B cell (primary cell): ENCODE measurements at regions not wholly inside any gene's neighbourhood (a gene's known extent, or its start where the extent isn't known, plus 50 kb on each side); places are given as distances from the start of the nearest gene placed in this dataset.

Experiments
- ATAC-seq: fragments of 200-7000 bp; cut with Tn5 transposase; one replicate; pipeline ENCODE4 v1.10.0; 2021; ENCODE audit warnings: low read depth, mild to moderate bottlenecking, moderate number of reproducible peaks, moderate library complexity
- CTCF ChIA-PET: fragments of 350-600 bp; sonication (Branson Sonifier 250); formaldehyde crosslinking; loops from one replicate; lab custom pipeline; 2021; ENCODE audit warnings: antibody characterized with exemption, inconsistent platforms; lab: Charles Lee
- POLR2A ChIA-PET: fragments of 350-600 bp; sonication (Branson Sonifier 250); formaldehyde crosslinking; loops from one replicate; lab custom pipeline; 2021; ENCODE audit warnings: antibody characterized with exemption; lab: Charles Lee
- DNase-seq: peaks from one replicate; pipeline ENCODE4 v3.0.0; 2013
- H2AFZ ChIP-seq: 2 replicates; pipeline ENCODE4 v1.6.1; 2012; ENCODE audit warnings: mild to moderate bottlenecking, low read depth, low read length; ENCODE audit not compliant: insufficient read depth, poor library complexity, severe bottlenecking
- H3K27ac ChIP-seq, 2 donors: 1 replicate in 1 of 2; 2 replicates in 1 of 2; pipeline ENCODE4 v1.5.1; 2012 to 2013; ENCODE audit warnings: low read length in 2 of 2, mild to moderate bottlenecking in 2 of 2, moderate library complexity in 1 of 2
- H3K27me3 ChIP-seq, 4 experiments: fragments of 200-600 bp in 1 of 4; sonication (generic) in 1 of 4; replicated peaks in 1 of 4; 1 replicate in 2 of 4; 2 replicates in 2 of 4; pipeline versions ENCODE4 v1.6.1 to v1.7.0; 2013 to 2016; ENCODE audit warnings: low read length in 3 of 4, mild to moderate bottlenecking in 2 of 4, mixed read lengths in 1 of 4, moderate library complexity in 1 of 4; ENCODE audit not compliant: insufficient read depth in 4 of 4, control insufficient read depth in 3 of 4; ENCODE audit errors: control extremely low read depth in 1 of 4
- H3K36me3 ChIP-seq, 2 experiments: replicated peaks in 1 of 2; 1 replicate in 1 of 2; 2 replicates in 1 of 2; pipeline versions ENCODE4 v1.6.1 to v1.7.1; 2013; ENCODE audit warnings: low read length in 1 of 2; ENCODE audit not compliant: insufficient read depth in 2 of 2, control insufficient read depth in 1 of 2; ENCODE audit errors: control extremely low read depth in 1 of 2, extremely low read depth in 1 of 2
- H3K4me1 ChIP-seq, 2 donors: fragments of 200-600 bp in 1 of 2; sonication (generic) in 1 of 2; 1 replicate in 1 of 2; 2 replicates in 1 of 2; pipeline versions ENCODE4 v1.5.1 to v1.6.1; 2013 to 2017; ENCODE audit warnings: low read length in 2 of 2; ENCODE audit not compliant: control insufficient read depth in 2 of 2, insufficient read depth in 2 of 2
- H3K4me2 ChIP-seq: replicated peaks from 2 replicates; pipeline ENCODE3; 2012; ENCODE audit warnings: mild to moderate bottlenecking, low read depth, low read length; ENCODE audit not compliant: poor library complexity, severe bottlenecking
- H3K4me3 ChIP-seq, 5 experiments: fragments of 200-600 bp in 1 of 5; sonication (generic) in 1 of 5; 1 replicate in 3 of 5; 2 replicates in 2 of 5; pipeline versions ENCODE4 v1.5.1 to v1.7.0; 2011 to 2016; ENCODE audit warnings: low read length in 4 of 5, mild to moderate bottlenecking in 4 of 5, low read depth in 2 of 5, control low read depth in 1 of 5, moderate library complexity in 1 of 5; ENCODE audit not compliant: insufficient read depth in 1 of 5; ENCODE audit errors: control extremely low read depth in 1 of 5, extremely low read depth in 1 of 5
- H3K79me2 ChIP-seq: fragments of 200-600 bp; sonication (generic); one replicate; pipeline ENCODE4 v1.6.0; 2016; ENCODE audit warnings: low read length; ENCODE audit not compliant: control insufficient read depth, insufficient read depth
- H3K9ac ChIP-seq: fragments of 200-600 bp; sonication (generic); 2 replicates; pipeline ENCODE4 v1.6.1; 2017; ENCODE audit warnings: mild to moderate bottlenecking, low read length, moderate library complexity
- H3K9me3 ChIP-seq, 3 donors: one replicate each; pipeline versions ENCODE4 v1.6.1 to v1.7.1; 2013; ENCODE audit warnings: low read length in 2 of 3; ENCODE audit not compliant: control insufficient read depth in 2 of 3, insufficient read depth in 1 of 3; ENCODE audit errors: control extremely low read depth in 1 of 3
- H4K20me1 ChIP-seq: 2 replicates; pipeline ENCODE4 v1.6.0; 2012; ENCODE audit warnings: mild to moderate bottlenecking, low read length; ENCODE audit not compliant: insufficient read depth, control insufficient read depth, poor library complexity, severe bottlenecking
- H3K27ac Mint-ChIP-seq: one replicate; pipeline ENCODE4 v1.8.0; 2021; ENCODE audit warnings: mixed read lengths
- H3K27me3 Mint-ChIP-seq: one replicate; pipeline ENCODE4 v1.8.0; 2021; ENCODE audit warnings: mixed read lengths
- H3K4me1 Mint-ChIP-seq: one replicate; pipeline ENCODE4 v1.8.0; 2021; ENCODE audit warnings: mixed read lengths
- H3K4me3 Mint-ChIP-seq: one replicate; pipeline ENCODE4 v1.8.0; 2021; ENCODE audit warnings: mixed read lengths
- H3K9me3 Mint-ChIP-seq: one replicate; pipeline ENCODE4 v1.8.0; 2022; ENCODE audit warnings: mixed read lengths; ENCODE audit not compliant: insufficient read depth
- EZH2 ChIP-seq: IDR thresholded peaks from 2 replicates; pipeline ENCODE4 v1.6.1; 2012; ENCODE audit warnings: borderline replicate concordance, low read depth, mild to moderate bottlenecking, moderate library complexity, low read length; ENCODE audit not compliant: insufficient read depth, poor library complexity, severe bottlenecking
- WGBS: methylation state at CpG from one replicate; pipeline ENCODE4 v1.1.5; 2013; ENCODE audit warnings: missing lambda C conversion rate; ENCODE audit not compliant: insufficient coverage; 5-methylcytosine and 5-hydroxymethylcytosine counted together
- intact Hi-C: fragments of 100-400 bp; cut with micrococcal nuclease; formaldehyde crosslinking; loops from one replicate; pipeline ENCODE4 v1.10.0; 2022
- TF ChIP-seq, protein P1 (sequence below): fragments of 200-600 bp; IDR thresholded peaks from one replicate; pipeline ENCODE4 v1.8.0; 2022; ENCODE audit warnings: antibody characterized with exemption, mild to moderate bottlenecking

DNA sequence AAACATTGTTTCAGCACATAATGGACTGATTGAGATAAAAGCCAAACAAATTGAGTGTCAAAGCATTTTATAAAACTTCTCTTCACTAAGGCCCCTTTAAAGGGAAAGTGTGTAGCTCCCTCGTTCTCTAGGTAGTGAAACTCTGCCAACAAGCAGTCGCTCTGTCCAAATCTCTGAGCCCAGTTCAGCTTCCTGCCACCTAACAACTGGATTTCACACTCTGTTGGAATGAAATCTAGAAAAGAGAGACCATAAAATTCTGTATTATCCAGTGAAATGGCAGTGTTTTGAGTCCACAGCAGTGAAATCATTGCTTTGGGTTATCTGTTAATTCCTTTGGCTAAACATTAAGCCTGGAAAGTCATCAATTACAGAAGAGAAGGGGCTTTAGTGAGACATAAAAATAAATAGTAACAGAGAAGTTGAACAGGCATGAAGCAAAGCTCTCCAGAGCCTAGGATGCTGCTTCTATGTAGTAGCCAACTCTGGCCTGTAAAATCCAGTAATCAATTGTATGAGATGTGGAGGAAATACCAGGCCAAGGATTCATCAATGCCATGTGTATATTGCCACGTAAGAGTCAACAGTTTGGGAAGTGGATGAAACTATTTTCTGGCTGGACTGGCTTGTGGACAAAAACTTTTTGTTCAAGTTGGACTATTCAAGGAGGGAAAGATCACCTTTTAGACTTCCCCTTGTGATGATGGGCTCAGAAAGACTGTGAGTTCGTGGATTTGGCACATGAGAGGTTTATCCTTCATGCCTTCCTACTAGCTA, 122.5 kb downstream of the WIF1 start:
- intact Hi-C loops, result no loop called here
- no peak for ATAC-seq

DNA sequence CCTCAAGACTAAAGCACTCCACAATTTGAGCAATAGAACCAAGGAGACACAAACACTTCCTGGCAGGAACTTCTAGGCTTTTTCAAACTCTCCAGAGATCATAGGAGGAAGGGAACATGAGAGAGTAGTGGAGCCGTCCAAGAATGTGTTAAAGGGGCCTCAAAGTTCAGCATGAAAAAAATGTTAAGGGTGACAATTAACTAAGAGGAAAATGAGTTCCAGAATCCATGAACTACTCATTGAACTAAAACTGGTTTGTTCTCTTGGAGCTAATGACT, 122.0 kb downstream of the WIF1 start:
- Histone ChIP-seq H3K27me3 (peaks cover 0 to 11% (median 0%) of the 10 kb centered on the region in 4 experiments), H4K20me1 (no peaks in the 10 kb centered on the region), H2AFZ (no peak overlapping the region), H3K9me3 (no peaks in the 10 kb centered on the region), H3K36me3 (no peaks in the 10 kb centered on the region), H3K4me2 (no peak overlapping the region), H3K27ac (no peak overlapping the region), H3K9ac (no peak overlapping the region), H3K4me3 (no peak overlapping the region), H3K79me2 (no peaks in the 10 kb centered on the region), H3K4me1 (no peaks in the 10 kb centered on the region)
- Mint-ChIP-seq H3K27me3 (peaks cover 27% of the 10 kb centered on the region), H3K4me1 (no peaks in the 10 kb centered on the region), H3K4me3 (no peak overlapping the region), H3K9me3 (peaks cover 5% of the 10 kb centered on the region), H3K27ac (no peak overlapping the region)
- ChIA-PET POLR2A (no interaction called here), CTCF (no interaction called here)
- intact Hi-C loops, result no loop called here
- TF ChIP-seq EZH2, result no peak
- TF ChIP-seq, protein P1, sequence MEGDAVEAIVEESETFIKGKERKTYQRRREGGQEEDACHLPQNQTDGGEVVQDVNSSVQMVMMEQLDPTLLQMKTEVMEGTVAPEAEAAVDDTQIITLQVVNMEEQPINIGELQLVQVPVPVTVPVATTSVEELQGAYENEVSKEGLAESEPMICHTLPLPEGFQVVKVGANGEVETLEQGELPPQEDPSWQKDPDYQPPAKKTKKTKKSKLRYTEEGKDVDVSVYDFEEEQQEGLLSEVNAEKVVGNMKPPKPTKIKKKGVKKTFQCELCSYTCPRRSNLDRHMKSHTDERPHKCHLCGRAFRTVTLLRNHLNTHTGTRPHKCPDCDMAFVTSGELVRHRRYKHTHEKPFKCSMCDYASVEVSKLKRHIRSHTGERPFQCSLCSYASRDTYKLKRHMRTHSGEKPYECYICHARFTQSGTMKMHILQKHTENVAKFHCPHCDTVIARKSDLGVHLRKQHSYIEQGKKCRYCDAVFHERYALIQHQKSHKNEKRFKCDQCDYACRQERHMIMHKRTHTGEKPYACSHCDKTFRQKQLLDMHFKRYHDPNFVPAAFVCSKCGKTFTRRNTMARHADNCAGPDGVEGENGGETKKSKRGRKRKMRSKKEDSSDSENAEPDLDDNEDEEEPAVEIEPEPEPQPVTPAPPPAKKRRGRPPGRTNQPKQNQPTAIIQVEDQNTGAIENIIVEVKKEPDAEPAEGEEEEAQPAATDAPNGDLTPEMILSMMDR, result no peak
- ATAC-seq (no peak), DNase-seq (no peak)
- WGBS, result 100% methylated on average over 1 of the region's 1 CpG

More for the DNA sequence above, 122.5 kb downstream of the WIF1 start:
- TF ChIP-seq, protein P1, result no peak
- TF ChIP-seq EZH2, result no peak
- Mint-ChIP-seq H3K4me1 (no peaks in the 10 kb centered on the region), H3K27ac (no peak overlapping the region), H3K9me3 (peaks cover 5% of the 10 kb centered on the region), H3K4me3 (no peak overlapping the region), H3K27me3 (peaks cover 30% of the 10 kb centered on the region)
- Histone ChIP-seq H3K9me3 (no peaks in the 10 kb centered on the region), H2AFZ (no peak overlapping the region), H3K4me3 (no peak overlapping the region), H3K27ac (no peak overlapping the region), H3K27me3 (peaks cover 0 to 11% (median 0%) of the 10 kb centered on the region in 4 experiments), H4K20me1 (no peaks in the 10 kb centered on the region), H3K36me3 (no peaks in the 10 kb centered on the region), H3K79me2 (no peaks in the 10 kb centered on the region), H3K9ac (no peak overlapping the region), H3K4me1 (no peaks in the 10 kb centered on the region), H3K4me2 (no peak overlapping the region)
- WGBS, result 88% methylated on average over 1 of the region's 4 CpGs
- ChIA-PET CTCF (no interaction called here), POLR2A (no interaction called here)
- no peak for DNase-seq
